ENCODE measurements at regions not wholly inside any gene's neighbourhood (a gene's known extent, or its start where the extent isn't known, plus 50 kb on each side); places are given as distances from the start of the nearest gene placed in this dataset.

GRCh38 chr2:217641960-217642359 is 360.8 kb downstream of the TNS1 start:
- TF ChIP-seq CTCF (IDR thresholded peaks at IDR 0.05; ENCODE audit: insufficient read depth, missing control alignments): no peak
- DNase-seq (ENCODE audit: insufficient read length, low spot score) (no peak), FAIRE-seq (no peak)

GRCh38 chr2:217639481-217639880 is 363.3 kb downstream of the TNS1 start:
- no peak for TF ChIP-seq CTCF (IDR thresholded peaks at IDR 0.05; ENCODE audit: insufficient read depth, missing control alignments)
- no peak for DNase-seq (ENCODE audit: insufficient read length, low spot score)
- no peak for FAIRE-seq

- FAIRE-seq (no peak), DNase-seq (ENCODE audit: insufficient read length, low spot score) (no peak)
- no peak for TF ChIP-seq CTCF (IDR thresholded peaks at IDR 0.05; ENCODE audit: insufficient read depth, missing control alignments)
Observed at GRCh38 chr2:217638533-217638932, 364.3 kb downstream of the TNS1 start.

GRCh38 chr2:217638031-217638430 is 364.8 kb downstream of the TNS1 start:
- DNase-seq (ENCODE audit: insufficient read length, low spot score): no peak
- TF ChIP-seq CTCF (IDR thresholded peaks at IDR 0.05; ENCODE audit: insufficient read depth, missing control alignments): no peak

GRCh38 chr2:217636991-217637561 is 365.7 kb downstream of the TNS1 start:
- no peak for TF ChIP-seq CTCF (IDR thresholded peaks at IDR 0.05; ENCODE audit: insufficient read depth, missing control alignments)
- DNase-seq (ENCODE audit: insufficient read length, low spot score) (no peak), FAIRE-seq (no peak)

More at GRCh38 chr2:217638031-217638430, 364.8 kb downstream of the TNS1 start:
- FAIRE-seq: no peak

- no peak for TF ChIP-seq CTCF (IDR thresholded peaks at IDR 0.05; ENCODE audit: insufficient read depth, missing control alignments)
- FAIRE-seq: no peak
Observed at GRCh38 chr2:217636578-217636977, 366.2 kb downstream of the TNS1 start.

GRCh38 chr2:217634871-217635270 is 367.9 kb downstream of the TNS1 start:
- no peak for FAIRE-seq
- TF ChIP-seq CTCF (IDR thresholded peaks at IDR 0.05; ENCODE audit: insufficient read depth, missing control alignments): no peak
- no peak for DNase-seq (ENCODE audit: insufficient read length, low spot score)

More at GRCh38 chr2:217636578-217636977, 366.2 kb downstream of the TNS1 start:
- DNase-seq (ENCODE audit: insufficient read length, low spot score): no peak
